GM21786 (cell line): ENCODE measurements at regions not wholly inside any gene's neighbourhood (a gene's known extent, or its start where the extent isn't known, plus 50 kb on each side); places are given as distances from the start of the nearest gene placed in this dataset.

Experiments
- ATAC-seq: cut with Tn5 transposase; IDR thresholded peaks from one replicate; pipeline ENCODE4 v1.9.1; 2021; ENCODE audit not compliant: unreplicated experiment

GRCh38 chr10:3471927-3472286 lies 299.3 kb upstream of the PITRM1 start:
- no peak for ATAC-seq

GRCh38 chr10:3471472-3471871 lies 298.9 kb upstream of the PITRM1 start:
- ATAC-seq = no peak

GRCh38 chr10:3470191-3470590 lies 297.6 kb upstream of the PITRM1 start:
- no peak for ATAC-seq

DNA sequence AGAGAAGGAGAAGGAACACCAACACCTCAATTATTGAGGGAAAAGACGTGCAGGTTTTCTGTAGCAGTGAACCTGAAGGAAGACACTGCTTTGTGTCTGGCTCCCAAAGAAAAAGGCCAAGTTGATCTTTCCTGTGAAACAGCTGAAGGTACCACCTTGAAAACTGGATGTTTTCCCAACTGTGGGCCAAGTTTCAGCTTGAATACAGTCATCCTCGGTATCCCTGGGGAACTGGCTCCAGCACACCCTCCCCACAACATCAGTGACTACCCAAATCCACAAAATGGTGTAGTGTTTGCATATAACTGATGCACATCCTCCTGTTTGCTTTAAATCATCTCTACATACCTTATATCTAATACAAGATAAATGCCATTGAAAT lies 297.0 kb upstream of the PITRM1 start:
- ATAC-seq = no peak

- no peak for ATAC-seq
Measured at GRCh38 chr10:3468919-3469638, 296.5 kb upstream of the PITRM1 start.

GRCh38 chr10:3467052-3467951 lies 294.7 kb upstream of the PITRM1 start:
- ATAC-seq = no peak

GRCh38 chr10:3465406-3465891 lies 292.9 kb upstream of the PITRM1 start:
- ATAC-seq = no peak

DNA sequence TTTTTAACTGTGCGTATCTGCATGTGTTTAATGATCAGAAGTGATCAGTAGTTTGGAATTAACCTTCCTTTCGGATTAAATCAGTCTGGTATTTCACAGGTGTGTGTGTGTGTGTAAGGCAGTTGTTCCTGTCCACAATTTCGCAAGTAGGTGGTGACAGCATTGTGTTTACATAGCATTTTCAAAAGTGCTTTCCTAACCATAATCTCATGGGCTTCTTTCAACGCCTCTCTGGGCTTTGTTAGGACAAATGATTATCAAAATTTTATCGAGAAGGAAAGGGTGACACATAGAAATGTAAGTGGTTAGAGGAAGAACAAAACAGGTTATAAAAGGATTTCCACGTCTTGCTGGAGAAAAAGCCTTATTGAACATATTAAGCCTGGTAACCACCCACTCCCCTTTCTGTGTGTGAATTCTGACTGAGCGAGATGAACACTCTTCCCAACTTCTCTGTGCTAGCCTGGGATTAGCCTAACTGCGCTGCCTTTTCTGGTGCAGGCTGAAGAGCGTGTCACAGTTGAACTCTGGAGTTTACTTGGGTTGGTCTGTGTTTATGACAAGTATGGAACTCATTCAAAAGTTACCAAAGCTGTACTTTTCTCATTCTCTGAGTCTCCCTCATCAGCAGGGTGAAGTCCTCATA lies 292.3 kb upstream of the PITRM1 start:
- no peak for ATAC-seq

DNA sequence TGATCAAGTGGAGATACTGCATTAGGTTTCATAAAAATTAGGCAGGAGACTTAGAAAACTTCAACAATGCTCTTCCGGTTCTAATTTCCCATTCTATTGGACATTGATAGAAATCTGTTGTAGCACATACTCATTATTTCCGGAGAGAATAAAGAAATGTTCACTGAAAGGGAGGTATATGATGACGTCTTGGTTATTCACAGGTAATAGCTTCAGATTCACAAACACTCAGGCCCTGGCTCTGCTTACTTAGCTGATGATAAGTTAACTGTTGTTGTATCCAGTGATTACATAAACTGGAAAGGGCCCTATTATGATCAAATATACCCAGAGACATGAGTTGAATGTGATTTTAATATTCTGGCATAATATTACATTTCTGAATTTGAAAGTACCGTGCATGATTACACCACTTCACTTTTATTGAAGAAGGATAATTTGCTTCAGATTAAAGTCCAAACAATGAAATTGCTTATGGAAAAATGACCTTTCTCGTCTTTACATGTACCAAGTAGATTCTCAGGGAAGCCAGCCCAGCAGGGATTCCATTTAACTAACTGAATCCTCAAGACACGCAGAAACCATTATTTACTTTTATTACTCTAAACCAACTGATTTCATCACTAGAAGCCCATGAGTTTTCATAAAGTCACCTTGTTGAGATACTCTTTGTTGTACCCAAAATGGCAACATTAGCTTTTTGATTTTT lies 288.0 kb upstream of the PITRM1 start:
- no peak for ATAC-seq

DNA sequence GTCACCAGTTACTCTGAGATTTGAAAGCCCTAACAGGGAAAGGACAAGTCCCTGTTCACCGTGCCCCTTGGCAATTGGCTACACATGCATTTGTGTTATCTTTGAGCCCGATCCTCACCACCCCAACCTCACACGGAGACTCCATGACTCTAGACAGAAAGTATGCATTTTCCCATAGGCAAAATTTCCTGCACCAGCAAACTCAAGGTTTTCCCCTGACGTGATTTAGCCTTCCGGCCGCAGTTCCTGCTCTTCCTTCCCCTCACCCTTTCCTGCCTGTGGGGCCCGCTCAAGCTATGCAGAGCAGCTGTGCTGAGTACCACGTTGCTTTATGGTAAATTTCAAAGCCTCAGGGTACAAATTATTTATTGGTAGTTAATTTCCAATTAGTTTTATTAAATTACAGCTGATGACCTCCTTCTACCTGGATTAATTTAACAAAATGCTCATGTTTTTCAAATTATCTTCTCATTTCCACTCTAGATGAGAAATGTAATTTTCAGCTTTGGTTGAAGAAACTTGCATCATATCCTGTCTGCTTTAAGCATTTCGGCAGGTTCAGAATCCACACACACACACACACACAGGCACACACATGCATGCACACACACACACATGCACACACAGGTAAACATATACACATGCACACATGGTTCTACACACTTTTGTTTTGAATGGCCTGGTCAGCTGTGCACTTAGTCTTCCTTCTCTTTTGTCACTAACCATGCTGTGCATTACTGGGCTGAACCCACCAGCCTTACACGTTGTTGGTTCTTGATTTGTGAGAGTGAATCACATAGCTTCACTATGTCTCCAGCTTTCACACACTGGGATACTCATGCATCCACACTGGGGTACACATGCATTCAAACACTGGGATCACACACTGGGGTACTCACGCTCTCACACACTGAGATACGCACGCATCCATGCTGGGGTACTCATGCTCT lies 283.1 kb upstream of the PITRM1 start:
- ATAC-seq = no peak

GRCh38 chr10:3452683-3453361 lies 280.2 kb upstream of the PITRM1 start:
- no peak for ATAC-seq

GRCh38 chr10:3452173-3452626 lies 279.6 kb upstream of the PITRM1 start:
- no peak for ATAC-seq

DNA sequence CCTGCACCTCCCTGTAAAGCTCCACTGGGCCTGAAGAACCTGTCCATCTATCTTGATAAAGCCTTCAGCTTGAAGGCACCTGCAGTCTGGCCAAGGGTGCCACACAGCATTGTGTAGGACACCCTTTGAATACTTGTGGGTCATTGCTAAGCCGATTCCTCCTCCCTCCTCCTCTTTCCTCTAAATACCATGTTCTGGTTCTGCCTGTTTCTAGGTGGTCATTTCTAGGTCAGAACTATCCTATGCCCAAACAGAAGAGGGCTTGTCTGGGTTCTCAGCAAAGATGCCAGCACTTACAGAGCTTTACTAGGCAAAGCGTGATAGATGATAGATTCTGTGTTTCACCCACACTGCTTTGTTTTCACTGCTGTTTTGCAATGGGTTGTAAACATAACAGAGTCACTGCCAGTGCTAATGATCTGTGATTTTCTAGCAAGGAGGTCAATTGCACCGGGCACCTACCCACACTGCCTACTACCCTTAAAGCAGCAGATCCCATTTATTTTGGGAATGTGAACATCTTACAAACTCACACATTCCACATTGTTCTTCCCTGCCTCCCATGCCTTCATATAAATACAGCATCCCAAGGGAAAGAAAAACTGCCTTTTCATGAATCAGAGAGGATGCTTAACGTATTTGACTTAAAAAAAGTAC lies 279.1 kb upstream of the PITRM1 start:
- ATAC-seq = no peak

DNA sequence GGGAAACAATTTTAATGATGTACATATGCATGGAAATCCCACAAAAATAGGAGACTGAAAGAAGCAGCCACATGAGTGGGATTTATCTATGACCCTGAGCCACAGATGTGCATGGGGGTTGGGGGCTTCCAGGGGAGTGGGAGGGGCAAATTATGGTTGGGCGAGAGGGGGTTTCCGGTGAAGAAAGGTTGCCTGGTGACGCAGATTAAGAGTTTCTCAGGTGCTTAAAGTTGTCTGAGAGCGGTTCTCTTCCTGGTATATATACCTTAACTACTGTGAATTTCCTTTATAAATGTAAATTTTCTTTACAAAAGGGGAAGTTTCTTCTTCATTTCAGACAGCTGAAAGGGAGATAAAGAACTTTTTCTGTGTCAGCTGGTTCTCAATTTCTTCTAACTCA lies 273.6 kb upstream of the PITRM1 start:
- ATAC-seq = no peak

GRCh38 chr10:3445648-3446047 lies 273.1 kb upstream of the PITRM1 start:
- no peak for ATAC-seq

GRCh38 chr10:3442451-3442990 lies 269.9 kb upstream of the PITRM1 start:
- no peak for ATAC-seq

DNA sequence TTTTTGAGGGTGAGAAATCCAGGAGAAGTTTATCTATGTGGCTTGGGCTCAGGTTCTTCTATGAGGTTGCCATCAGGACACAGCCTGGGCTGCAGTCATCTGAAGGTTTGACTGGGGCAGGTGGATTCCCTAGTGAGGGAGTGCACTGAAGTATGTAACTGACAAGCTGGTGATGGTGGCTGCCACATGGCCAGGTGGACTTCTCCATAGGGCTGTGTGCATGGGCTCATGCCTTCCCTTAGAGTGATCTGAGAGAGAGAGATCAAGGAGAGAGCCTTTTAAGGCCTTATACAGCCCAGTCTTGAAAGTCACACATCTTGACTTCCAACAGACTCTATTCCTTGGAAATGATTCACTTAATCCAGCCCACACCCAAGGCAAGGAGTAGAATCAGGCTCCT lies 266.6 kb upstream of the PITRM1 start:
- ATAC-seq = no peak

DNA sequence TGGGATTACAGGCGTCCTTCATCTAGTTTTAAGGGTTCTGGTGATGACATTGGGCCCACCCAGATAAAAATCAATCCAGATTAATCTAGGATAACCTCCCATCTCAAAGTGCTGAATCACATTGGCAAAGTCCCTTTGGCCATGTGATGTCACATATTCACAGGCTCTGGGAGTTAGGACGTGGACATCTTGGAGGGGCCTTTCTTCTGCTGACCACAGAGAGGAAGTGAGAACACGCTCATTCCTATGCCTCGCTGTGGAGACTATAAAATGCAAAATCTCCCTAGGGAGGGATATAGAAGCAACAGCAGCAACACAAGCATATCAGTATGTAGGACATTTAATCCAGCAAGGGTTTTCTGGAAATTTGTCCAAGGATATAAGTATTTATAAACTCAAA lies 266.0 kb upstream of the PITRM1 start:
- ATAC-seq = no peak

GRCh38 chr10:3435671-3436070 lies 263.1 kb upstream of the PITRM1 start:
- no peak for ATAC-seq
